H1 (cell line): ENCODE measurements at regions not wholly inside any gene's neighbourhood (a gene's known extent, or its start where the extent isn't known, plus 50 kb on each side); places are given as distances from the start of the nearest gene placed in this dataset.

Source experiments
- CTCF ChIA-PET: fragments of 300-600 bp; sonication (Branson Sonifier 250); formaldehyde crosslinking; loops from one replicate; lab custom pipeline; 2021; ENCODE audit not compliant: partially characterized antibody; lab: Charles Lee
- POLR2A ChIA-PET: fragments of 300-600 bp; sonication (Branson Sonifier 250); formaldehyde crosslinking; loops from one replicate; lab custom pipeline; 2021; ENCODE audit warnings: inconsistent platforms; ENCODE audit not compliant: partially characterized antibody; lab: Charles Lee
- DNase-seq, 2 experiments: peaks; one replicate each; pipeline versions ENCODE4 v3.0.0 to v3.0.0-alpha.2; 2010 to 2022; ENCODE audit warnings: low spot score in 2 of 2, low read depth in 1 of 2, mixed read lengths in 1 of 2
- FAIRE-seq: peaks from 2 replicates; lab custom pipeline; 2011; peaks lifted over from hg19 to GRCh38; lab: Jason Lieb, UNC
- H2AFZ ChIP-seq: 2 replicates; pipeline ENCODE4 v1.8.1; 2012; ENCODE audit warnings: low read length, inconsistent platforms
- H2AK5ac ChIP-seq: 2 replicates; pipeline ENCODE4 v1.6.1; 2013; ENCODE audit warnings: low read depth, low read length
- H2BK120ac ChIP-seq: replicated peaks from 2 replicates; pipeline ENCODE3; 2013; ENCODE audit warnings: low read depth, low read length, inconsistent platforms
- H2BK12ac ChIP-seq: 2 replicates; pipeline ENCODE4 v1.6.1; 2013; ENCODE audit warnings: low read depth, low read length
- H2BK15ac ChIP-seq: 2 replicates; pipeline ENCODE4 v1.6.1; 2013; ENCODE audit warnings: low read length
- H2BK20ac ChIP-seq: 2 replicates; pipeline ENCODE4 v1.6.1; 2013; ENCODE audit warnings: low read length
- H2BK5ac ChIP-seq: 2 replicates; pipeline ENCODE4 v1.6.1; 2013; ENCODE audit warnings: low read depth, low read length
- H3K14ac ChIP-seq: 2 replicates; pipeline ENCODE4 v1.6.1; 2013; ENCODE audit warnings: inconsistent platforms; ENCODE audit not compliant: insufficient read length
- H3K18ac ChIP-seq: 2 replicates; pipeline ENCODE4 v1.6.1; 2013; ENCODE audit warnings: low read length; ENCODE audit errors: extremely low read depth
- H3K23ac ChIP-seq: 2 replicates; pipeline ENCODE4 v1.6.1; 2013; ENCODE audit warnings: inconsistent platforms; ENCODE audit not compliant: insufficient read length
- H3K23me2 ChIP-seq: 2 replicates; pipeline ENCODE4 v1.6.1; 2013; ENCODE audit warnings: low read depth, low read length
- H3K27ac ChIP-seq: 2 replicates; pipeline ENCODE4 v1.6.1; 2011; ENCODE audit warnings: low read depth, low read length, inconsistent platforms
- H3K27me3 ChIP-seq, 4 experiments: replicated peaks in 1 of 4; 1 replicate in 1 of 4; 2 replicates in 3 of 4; pipeline versions ENCODE4 v1.6.1 to v1.8.1; 2011 to 2013; ENCODE audit warnings: low read length in 3 of 4, mild to moderate bottlenecking in 3 of 4, inconsistent platforms in 2 of 4, mixed read lengths in 2 of 4, moderate library complexity in 1 of 4; ENCODE audit not compliant: control insufficient read depth in 3 of 4, insufficient read depth in 3 of 4; ENCODE audit errors: extremely low read depth in 1 of 4
- H3K36me3 ChIP-seq, 4 experiments: 2 replicates each; pipeline versions ENCODE4 v1.6.1 to v1.8.1; 2011 to 2013; ENCODE audit warnings: mild to moderate bottlenecking in 4 of 4, low read length in 3 of 4, moderate library complexity in 2 of 4, control low read depth in 1 of 4, inconsistent platforms in 1 of 4; ENCODE audit not compliant: insufficient read depth in 4 of 4, control insufficient read depth in 2 of 4
- H3K4ac ChIP-seq: replicated peaks from 2 replicates; pipeline ENCODE3; 2013; ENCODE audit warnings: low read length, low read depth, mixed read lengths, inconsistent platforms; ENCODE audit not compliant: insufficient read length
- H3K4me1 ChIP-seq, 4 experiments: replicated peaks in 1 of 4; 1 replicate in 1 of 4; 2 replicates in 3 of 4; pipeline versions ENCODE4 v1.6.1 to v1.8.1; 2011 to 2013; ENCODE audit warnings: low read length in 3 of 4, inconsistent platforms in 2 of 4, mixed read lengths in 1 of 4; ENCODE audit not compliant: insufficient read depth in 4 of 4, control insufficient read depth in 3 of 4
- H3K4me2 ChIP-seq, 2 experiments: 2 replicates each; pipeline versions ENCODE4 v1.6.1 to v1.8.1; 2011 to 2013; ENCODE audit warnings: low read depth in 2 of 2, low read length in 2 of 2, control low read depth in 1 of 2, inconsistent platforms in 1 of 2, mild to moderate bottlenecking in 1 of 2; ENCODE audit not compliant: insufficient read depth in 1 of 2
- H3K4me3 ChIP-seq, 4 experiments: fragments of 200-600, 300-600 bp in 1 of 4; sonication (generic), shearing (Covaris generic), sonication (Bioruptor Twin) in 1 of 4; 2 replicates each; pipeline versions ENCODE4 v1.5.1 to v1.8.1; 2011 to 2016; ENCODE audit warnings: low read length in 4 of 4, low read depth in 3 of 4, control low read depth in 2 of 4, inconsistent platforms in 2 of 4, mild to moderate bottlenecking in 2 of 4, mixed read lengths in 1 of 4, moderate library complexity in 1 of 4; ENCODE audit not compliant: insufficient read depth in 2 of 4; ENCODE audit errors: extremely low read depth in 1 of 4
- H3K56ac ChIP-seq: replicated peaks from 2 replicates; pipeline ENCODE3; 2013; ENCODE audit warnings: low read depth, mild to moderate bottlenecking, mixed read lengths, low read length, inconsistent platforms; ENCODE audit not compliant: insufficient read length
- H3K79me1 ChIP-seq: 2 replicates; pipeline ENCODE4 v1.6.1; 2013; ENCODE audit warnings: low read depth, low read length, control low read depth
- H3K79me2 ChIP-seq, 2 experiments: 2 replicates each; pipeline versions ENCODE4 v1.6.1 to v1.8.1; 2012 to 2013; ENCODE audit warnings: low read length in 2 of 2, mild to moderate bottlenecking in 2 of 2, inconsistent platforms in 1 of 2; ENCODE audit not compliant: insufficient read depth in 2 of 2, control insufficient read depth in 1 of 2
- H3K9ac ChIP-seq, 4 experiments: replicated peaks in 1 of 4; 1 replicate in 1 of 4; 2 replicates in 3 of 4; pipeline versions ENCODE4 v1.6.1 to v1.8.1; 2011 to 2013; ENCODE audit warnings: low read depth in 3 of 4, low read length in 3 of 4, control low read depth in 2 of 4, mild to moderate bottlenecking in 2 of 4, moderate library complexity in 2 of 4, inconsistent platforms in 1 of 4; ENCODE audit errors: extremely low read depth in 1 of 4
- H3K9me3 ChIP-seq, 2 experiments: 2 replicates each; pipeline versions ENCODE4 v1.6.1 to v1.8.1; 2012 to 2013; ENCODE audit warnings: mild to moderate bottlenecking in 2 of 2, moderate library complexity in 2 of 2, control low read depth in 1 of 2, inconsistent platforms in 1 of 2, low read depth in 1 of 2, low read length in 1 of 2, mixed read lengths in 1 of 2; ENCODE audit not compliant: insufficient read depth in 2 of 2
- H4K20me1 ChIP-seq, 2 experiments: replicated peaks in 1 of 2; 2 replicates each; pipeline versions ENCODE3 to v1.8.1; 2011 to 2013; ENCODE audit warnings: inconsistent platforms in 2 of 2, low read length in 2 of 2, mild to moderate bottlenecking in 1 of 2; ENCODE audit not compliant: insufficient read depth in 2 of 2, control insufficient read depth in 1 of 2
- H4K5ac ChIP-seq: 2 replicates; pipeline ENCODE4 v1.6.1; 2013; ENCODE audit warnings: low read length, low read depth, mixed read lengths, inconsistent platforms; ENCODE audit not compliant: insufficient read length
- H4K8ac ChIP-seq: 2 replicates; pipeline ENCODE4 v1.8.0; 2013; ENCODE audit warnings: mild to moderate bottlenecking, moderate library complexity, low read length, inconsistent platforms; ENCODE audit not compliant: insufficient read depth; ENCODE audit errors: extremely low read depth
- H4K91ac ChIP-seq: replicated peaks from 2 replicates; pipeline ENCODE3; 2013; ENCODE audit warnings: low read length, mixed read lengths, inconsistent platforms; ENCODE audit not compliant: insufficient read length
- BRCA1 ChIP-seq: IDR thresholded peaks from 2 replicates; pipeline ENCODE4 v1.6.1; 2012; ENCODE audit warnings: low read depth, low read length, improper control_type of control experiment
- CEBPB ChIP-seq: IDR thresholded peaks from 2 replicates; pipeline ENCODE4 v1.6.1; 2012; ENCODE audit warnings: low read depth, low read length
- GABPA ChIP-seq: IDR thresholded peaks from 2 replicates; pipeline ENCODE4 v1.6.1; 2011; ENCODE audit warnings: mild to moderate bottlenecking, low read length, moderate library complexity, borderline replicate concordance; ENCODE audit not compliant: insufficient read depth
- GTF2F1 ChIP-seq: IDR thresholded peaks from 2 replicates; pipeline ENCODE4 v1.6.1; 2012; ENCODE audit warnings: low read depth, low read length, improper control_type of control experiment, borderline replicate concordance
- POU5F1 ChIP-seq: IDR thresholded peaks from 2 replicates; pipeline ENCODE4 v1.6.1; 2011; ENCODE audit warnings: low read depth, mild to moderate bottlenecking, low read length, moderate library complexity
- RAD21 ChIP-seq, 2 experiments: IDR thresholded peaks in 1 of 2; conservative IDR thresholded peaks in 1 of 2; 2 replicates each; pipeline ENCODE4 v1.6.1; 2011; ENCODE audit warnings: low read depth in 2 of 2, low read length in 2 of 2, improper control_type of control experiment in 1 of 2, inconsistent platforms in 1 of 2, mild to moderate bottlenecking in 1 of 2, moderate library complexity in 1 of 2
- RNF2 ChIP-seq: fragments of 200-900, 300-1000 bp; sonication (generic); IDR thresholded peaks from 2 replicates; pipeline ENCODE4 v1.7.1; 2016; ENCODE audit warnings: borderline replicate concordance, low read depth, mild to moderate bottlenecking, antibody characterized with exemption, low read length; ENCODE audit not compliant: poor library complexity, severe bottlenecking; ENCODE audit errors: missing control alignments
- SIN3A ChIP-seq, 2 experiments: IDR thresholded peaks in 1 of 2; conservative IDR thresholded peaks in 1 of 2; 2 replicates each; pipeline ENCODE4 v1.6.1; 2011 to 2012; ENCODE audit warnings: low read length in 2 of 2, improper control_type of control experiment in 1 of 2, low read depth in 1 of 2, mild to moderate bottlenecking in 1 of 2
- SIRT6 ChIP-seq: IDR thresholded peaks from one replicate; pipeline ENCODE4 v1.7.1; 2012; ENCODE audit warnings: low read length, inconsistent platforms
- SP4 ChIP-seq: IDR thresholded peaks from 2 replicates; pipeline ENCODE4 v1.6.1; 2012; ENCODE audit warnings: low read length, inconsistent platforms
- SRF ChIP-seq: IDR thresholded peaks from 2 replicates; pipeline ENCODE4 v1.6.1; 2011; ENCODE audit warnings: mild to moderate bottlenecking, low read depth, low read length, moderate library complexity
- WGBS, 2 experiments: shearing (Covaris generic) in 1 of 2; methylation state at CpG; one replicate each; pipeline versions ENCODE4 v1.1.6 to v1.1.7; 2013 to 2015; ENCODE audit warnings: low lambda C conversion rate in 2 of 2, mixed read lengths in 2 of 2, inconsistent platforms in 1 of 2, low coverage in 1 of 2, missing lambda C conversion rate in 1 of 2; ENCODE audit not compliant: insufficient replicate concordance in 2 of 2, insufficient coverage in 1 of 2, insufficient read length in 1 of 2; ENCODE audit errors: extremely low coverage in 1 of 2, missing lambda C conversion rate in 1 of 2; 5-methylcytosine and 5-hydroxymethylcytosine counted together
- TF ChIP-seq, protein P1 (sequence below): IDR thresholded peaks from 2 replicates; pipeline ENCODE4 v1.6.1; 2011; ENCODE audit warnings: low read depth, mild to moderate bottlenecking, low read length; ENCODE audit not compliant: insufficient read depth
- TF ChIP-seq, protein P2 (sequence below): IDR thresholded peaks from 2 replicates; pipeline ENCODE4 v1.6.1; 2011; ENCODE audit warnings: low read length, improper control_type of control experiment

DNA sequence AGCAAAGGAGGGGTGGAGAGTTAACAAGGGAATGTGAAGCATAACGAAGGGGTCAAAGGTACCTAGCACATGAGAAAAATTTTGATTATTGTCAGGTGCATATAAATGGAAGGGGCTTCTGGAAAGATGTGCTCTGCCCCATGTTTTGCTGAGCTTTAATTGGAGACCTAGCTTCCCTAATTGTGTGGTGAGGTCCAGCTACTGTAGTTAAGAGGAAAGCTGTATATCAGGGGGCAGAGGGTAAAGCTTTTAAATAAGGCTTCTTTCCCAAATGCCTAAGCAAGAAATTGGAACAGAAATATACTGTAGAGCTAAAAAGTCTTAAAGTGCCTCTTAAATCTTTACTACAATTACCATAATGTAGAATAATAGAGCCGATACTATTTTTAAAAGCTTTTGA, 267.2 kb downstream of the MAT2B start:
- H3K27me3 ChIP-seq, result no peaks in the 10 kb centered on the region

More for the DNA sequence above, 267.2 kb downstream of the MAT2B start:
- Histone ChIP-seq H3K4me1 (no peaks in the 10 kb centered on the region), H3K79me1 (no peaks in the 10 kb centered on the region), H4K8ac (no peak overlapping the region), H2BK12ac (no peak overlapping the region), H2BK120ac (no peak overlapping the region), H3K4ac (no peak overlapping the region), H3K79me2 (no peaks in the 10 kb centered on the region), H3K36me3 (no peaks in the 10 kb centered on the region), H3K56ac (no peak overlapping the region), H2BK5ac (no peak overlapping the region), H2BK15ac (no peak overlapping the region), H3K4me2 (no peak overlapping the region), H3K23me2 (no peaks in the 10 kb centered on the region), H3K4me3 (no peak overlapping the region), H3K9ac (no peak overlapping the region), H3K9me3 (no peaks in the 10 kb centered on the region), H4K91ac (no peak overlapping the region), H4K20me1 (no peaks in the 10 kb centered on the region), H2AK5ac (no peak overlapping the region), H3K27ac (no peak overlapping the region), H3K14ac (no peak overlapping the region), H2BK20ac (no peak overlapping the region), H2AFZ (no peak overlapping the region), H3K18ac (no peak overlapping the region), H3K23ac (no peak overlapping the region), H4K5ac (no peak overlapping the region)
- 89% methylated on average over 2 of the region's 2 CpGs; no CpG with 5 or more reads in 1 of the 2 experiments for WGBS, 2 experiments
- no peak for TF ChIP-seq BRCA1
- TF ChIP-seq, protein P1, sequence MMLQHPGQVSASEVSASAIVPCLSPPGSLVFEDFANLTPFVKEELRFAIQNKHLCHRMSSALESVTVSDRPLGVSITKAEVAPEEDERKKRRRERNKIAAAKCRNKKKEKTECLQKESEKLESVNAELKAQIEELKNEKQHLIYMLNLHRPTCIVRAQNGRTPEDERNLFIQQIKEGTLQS, result no peak
- TF ChIP-seq GTF2F1, result no peak
- TF ChIP-seq SIN3A (conservative IDR thresholded peaks at IDR 0.05 in 1 of 2, IDR thresholded peaks at IDR 0.05 in 1 of 2; ENCODE audit: low read depth in 1 of 2, low read length in 2 of 2), result no peak
- no peak for TF ChIP-seq GABPA
- TF ChIP-seq SRF, result no peak
- no peak for TF ChIP-seq POU5F1
- no peak for TF ChIP-seq SIRT6
- no peak for TF ChIP-seq RNF2
- no peak for TF ChIP-seq SP4
- no peak for TF ChIP-seq CEBPB
- TF ChIP-seq RAD21 (IDR thresholded peaks at IDR 0.05 in 1 of 2, conservative IDR thresholded peaks at IDR 0.05 in 1 of 2; ENCODE audit: low read depth in 2 of 2, low read length in 2 of 2), result no peak
- TF ChIP-seq, protein P2, sequence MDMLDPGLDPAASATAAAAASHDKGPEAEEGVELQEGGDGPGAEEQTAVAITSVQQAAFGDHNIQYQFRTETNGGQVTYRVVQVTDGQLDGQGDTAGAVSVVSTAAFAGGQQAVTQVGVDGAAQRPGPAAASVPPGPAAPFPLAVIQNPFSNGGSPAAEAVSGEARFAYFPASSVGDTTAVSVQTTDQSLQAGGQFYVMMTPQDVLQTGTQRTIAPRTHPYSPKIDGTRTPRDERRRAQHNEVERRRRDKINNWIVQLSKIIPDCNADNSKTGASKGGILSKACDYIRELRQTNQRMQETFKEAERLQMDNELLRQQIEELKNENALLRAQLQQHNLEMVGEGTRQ, result no peak
- FAIRE-seq, result no peak
- ChIA-PET CTCF (interaction anchor here (1.4 kb wide), 1 partner anchor 76 kb away, joined by 3 read pairs; no protein-coding TSS in a partner anchor), POLR2A (no interaction called here)
- DNase-seq, result no peak
